HG03575 (cell line): ENCODE measurements at regions not wholly inside any gene's neighbourhood (a gene's known extent, or its start where the extent isn't known, plus 50 kb on each side); places are given as distances from the start of the nearest gene placed in this dataset.

Experiments used
- ATAC-seq: cut with Tn5 transposase; IDR thresholded peaks from one replicate; pipeline ENCODE4 v1.9.1; 2021; ENCODE audit not compliant: unreplicated experiment, insufficient number of reproducible peaks, low FRiP score; ENCODE audit errors: extremely low read depth

DNA sequence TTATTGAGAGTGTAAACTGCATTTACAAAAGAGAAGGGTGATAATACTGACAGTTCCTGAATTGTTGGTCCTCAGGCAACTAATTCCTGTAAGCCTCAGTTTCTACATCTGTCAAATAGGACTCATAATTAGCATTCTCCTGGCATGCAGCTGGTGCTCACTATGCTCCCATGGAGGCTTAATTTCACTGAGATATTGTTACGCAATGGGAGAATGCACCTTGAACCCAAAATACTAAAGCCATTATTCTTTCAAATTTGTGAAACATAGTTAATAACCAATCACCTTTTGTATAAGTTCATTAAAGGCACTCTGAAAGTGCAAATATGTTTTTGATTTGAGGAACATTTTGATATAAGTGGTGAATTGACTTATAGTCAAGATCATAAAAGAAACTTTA lies 985.5 kb downstream of the CDH11 start:
- ATAC-seq = no peak

DNA sequence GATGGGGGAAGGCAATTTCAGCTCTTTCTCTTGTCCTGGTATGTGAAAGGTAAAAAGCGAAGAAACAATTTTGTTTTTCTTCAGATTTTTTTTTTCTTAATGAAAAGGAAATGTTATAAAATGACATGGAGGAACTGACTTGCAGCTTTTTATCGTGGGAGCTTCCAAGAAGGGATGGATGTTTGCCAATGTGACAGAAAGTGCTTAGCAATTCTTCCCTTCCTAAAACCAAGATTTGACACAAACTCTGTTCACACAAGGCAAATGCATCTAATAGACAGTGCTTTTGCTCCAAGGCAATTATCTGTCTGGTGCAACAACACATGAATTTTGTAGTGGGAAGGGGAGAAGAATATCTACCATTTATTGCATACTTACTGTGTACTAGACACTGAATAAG lies 988.5 kb downstream of the CDH11 start:
- ATAC-seq = no peak

DNA sequence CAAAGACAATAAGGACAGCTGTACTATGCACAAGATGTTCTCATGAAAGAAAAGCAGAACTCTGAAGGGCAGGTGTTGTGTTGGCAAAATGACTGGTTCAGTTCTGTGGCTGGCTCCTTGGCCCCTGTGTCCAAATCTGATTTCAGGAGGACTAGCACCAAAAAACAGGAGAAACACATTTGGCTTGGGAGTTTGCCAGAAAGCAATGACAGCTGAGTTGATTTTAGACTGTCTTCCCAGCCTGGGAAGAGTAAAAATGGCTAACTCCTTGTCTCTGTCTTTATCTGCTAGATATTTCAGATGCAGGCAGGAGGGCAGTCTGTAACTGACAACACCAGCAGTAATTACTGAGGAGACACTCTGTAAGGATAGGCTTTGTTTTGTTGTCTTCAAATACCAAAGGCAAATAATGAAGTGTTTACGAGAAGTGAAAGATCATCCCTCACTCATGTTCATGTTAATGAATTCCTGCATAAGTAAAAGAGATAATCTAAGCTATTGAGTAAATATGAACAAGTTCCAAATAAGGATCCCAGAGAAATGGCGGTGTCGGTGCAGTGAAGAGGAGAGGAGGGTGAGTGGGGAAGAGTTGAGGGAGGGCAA lies 989.0 kb downstream of the CDH11 start:
- ATAC-seq = no peak

DNA sequence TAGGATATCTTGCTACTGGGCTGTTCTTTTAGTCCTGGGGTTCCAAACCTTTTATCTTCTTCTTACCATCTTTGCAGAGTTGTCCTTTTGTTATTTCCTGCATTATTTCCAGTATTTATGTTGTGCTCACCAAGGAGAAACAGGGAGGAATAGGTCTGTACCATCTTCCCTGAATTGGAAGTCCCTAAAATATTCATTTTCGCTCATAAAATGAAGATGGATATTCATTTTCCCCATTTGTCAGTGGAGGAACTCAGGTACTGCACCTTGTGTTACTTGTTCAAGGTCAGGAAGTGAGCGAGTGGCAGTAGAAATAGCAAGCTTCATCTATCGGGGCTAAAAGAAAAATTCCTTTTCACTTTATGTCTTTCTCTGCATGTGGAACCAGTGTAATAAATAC lies 989.7 kb downstream of the CDH11 start:
- ATAC-seq = no peak

DNA sequence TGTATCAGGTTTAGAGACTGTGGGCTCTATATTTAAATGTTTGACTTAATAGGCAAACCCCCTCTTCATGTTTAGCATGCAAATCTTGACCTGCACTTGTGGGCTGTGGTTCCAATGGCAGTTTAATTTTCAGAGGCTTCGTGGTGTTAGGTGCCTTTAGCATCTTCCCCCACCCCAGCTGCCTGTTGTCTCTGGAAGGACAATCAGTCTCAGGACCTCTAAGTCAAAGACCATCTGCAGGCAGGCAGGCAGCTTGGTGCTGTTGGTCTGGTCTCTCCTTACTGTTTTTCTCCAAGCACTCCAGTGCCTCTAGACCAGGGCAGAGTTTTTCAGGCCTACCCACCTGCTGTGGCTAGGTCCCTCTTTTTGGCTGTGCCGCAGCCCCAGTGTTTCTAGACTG lies 990.4 kb downstream of the CDH11 start:
- no peak for ATAC-seq

DNA sequence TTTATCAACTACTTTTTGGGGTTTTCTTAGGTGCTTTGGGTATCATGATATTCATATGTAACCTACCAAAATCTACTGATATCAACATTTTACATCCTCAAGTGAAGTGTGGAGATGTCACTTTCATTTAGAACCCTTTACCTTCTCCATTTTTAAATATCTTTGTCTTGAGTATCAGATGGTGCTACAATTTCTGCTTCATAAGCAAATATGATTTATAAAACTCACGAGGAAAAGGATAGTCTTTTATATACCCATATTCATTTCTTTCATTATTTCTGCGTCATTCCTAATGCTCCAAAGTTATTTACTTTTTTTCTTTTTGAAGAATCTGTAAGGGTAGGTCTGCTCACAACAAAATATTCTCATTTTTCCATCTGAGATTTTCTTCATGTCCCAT lies 991.7 kb downstream of the CDH11 start:
- no peak for ATAC-seq

DNA sequence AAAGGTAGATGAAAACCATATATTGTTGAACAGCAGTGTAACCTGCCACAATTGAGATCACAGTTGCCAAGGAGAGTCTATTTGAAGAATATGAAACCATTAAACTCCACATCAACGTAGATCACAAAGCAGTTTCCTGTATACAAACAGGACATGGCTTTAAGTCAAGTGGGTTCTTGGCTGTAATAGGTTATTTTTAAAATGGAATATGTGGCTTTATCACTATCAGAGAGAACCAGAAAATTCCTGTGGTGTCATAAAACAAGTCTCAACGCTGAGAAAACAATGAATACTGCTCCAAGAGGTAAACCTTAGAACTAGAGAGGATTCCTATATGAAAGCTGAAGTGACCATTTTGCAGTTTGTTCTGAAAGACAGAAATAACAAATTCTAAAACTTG lies 999.7 kb downstream of the CDH11 start:
- no peak for ATAC-seq

DNA sequence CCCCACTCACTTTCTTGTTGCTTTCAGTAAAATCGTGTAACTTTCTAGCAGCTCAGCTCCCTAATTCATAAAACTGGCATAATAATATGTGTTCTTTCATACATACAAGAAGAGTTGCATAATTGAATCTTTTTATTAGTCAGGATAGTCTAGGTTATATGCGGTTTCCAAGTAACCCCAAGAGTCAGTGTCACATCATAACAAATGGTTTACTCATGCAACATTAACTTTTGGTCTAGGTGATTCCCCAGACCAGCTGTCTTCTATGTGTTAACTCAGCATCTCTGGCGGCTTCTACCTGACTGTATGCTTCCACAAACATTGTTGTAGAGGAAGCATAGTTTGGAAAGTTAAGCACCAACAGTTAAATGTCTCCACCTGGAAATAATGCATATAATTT lies 1000.4 kb downstream of the CDH11 start:
- no peak for ATAC-seq

DNA sequence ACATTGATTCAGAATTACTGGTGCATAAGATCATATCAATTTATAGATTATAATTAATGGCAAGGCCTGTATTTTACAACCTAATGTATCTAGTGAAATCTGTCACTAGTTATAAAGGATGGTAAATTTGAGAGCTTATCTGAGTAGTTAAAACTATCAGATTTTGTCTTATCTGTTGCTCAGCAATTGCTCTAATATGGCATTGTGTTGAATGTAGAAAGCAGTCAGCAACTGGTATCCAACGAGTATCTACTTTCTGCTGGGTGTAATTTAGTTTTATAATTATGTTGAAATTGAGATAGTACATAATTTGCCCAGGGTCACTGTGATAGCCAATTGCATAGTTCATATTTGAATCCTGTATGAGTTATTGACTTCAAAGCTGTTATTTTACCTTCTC lies 1005.7 kb downstream of the CDH11 start:
- ATAC-seq = no peak

DNA sequence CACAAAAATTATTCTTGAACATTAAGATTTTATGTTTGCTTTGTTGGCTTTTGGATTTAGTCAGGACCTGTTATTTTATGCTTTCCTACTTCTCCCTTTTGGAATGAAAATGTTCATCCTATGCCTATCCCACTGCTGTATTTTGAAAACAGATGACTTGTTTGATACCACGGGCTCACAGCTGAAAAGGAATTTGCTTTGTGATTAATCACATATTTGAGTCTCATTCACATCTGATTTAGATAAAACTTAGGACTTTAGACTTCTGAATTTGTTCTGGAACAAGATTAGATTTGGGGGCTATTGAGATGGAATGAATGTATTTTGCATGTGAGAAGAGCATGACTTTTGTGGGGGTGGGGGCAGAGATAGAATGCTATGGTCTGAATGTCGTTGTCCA lies 1012.6 kb downstream of the CDH11 start:
- no peak for ATAC-seq

DNA sequence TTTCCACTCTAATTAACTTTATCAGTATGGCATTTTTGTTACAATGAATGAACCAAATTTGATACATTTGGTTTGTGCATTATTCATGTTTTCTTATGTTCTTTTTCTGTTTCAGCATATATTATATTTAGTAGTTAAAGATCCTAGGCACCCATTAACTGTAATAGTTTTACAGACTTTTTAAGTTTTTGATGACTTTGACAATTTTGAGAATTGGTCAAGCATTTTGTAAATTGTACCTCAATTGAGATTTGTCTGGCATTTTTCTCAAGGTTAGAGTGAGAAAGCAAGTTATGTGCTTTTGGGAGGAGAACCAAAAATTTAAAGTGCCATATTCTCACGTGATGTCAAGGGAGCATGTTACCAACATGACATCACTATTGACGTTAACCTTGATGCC lies 1019.2 kb downstream of the CDH11 start:
- no peak for ATAC-seq

DNA sequence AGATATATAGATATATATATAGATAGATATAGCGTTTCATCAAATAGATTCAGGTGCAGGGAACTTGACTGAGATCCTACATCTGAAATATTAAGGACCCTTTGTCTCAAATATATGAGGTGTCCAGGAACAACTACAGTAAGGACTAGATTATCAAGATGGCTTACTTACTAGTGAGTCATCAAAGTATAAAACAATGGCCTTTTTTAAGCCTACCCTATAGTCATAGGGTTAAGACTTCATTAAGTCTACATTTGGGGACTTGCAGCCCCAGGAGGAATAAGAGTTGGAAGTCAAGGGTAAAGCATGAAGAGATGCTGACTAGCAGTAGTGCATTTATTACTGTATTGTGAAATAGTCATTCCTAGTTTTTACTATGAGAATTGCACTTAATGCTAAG lies 1023.4 kb downstream of the CDH11 start:
- no peak for ATAC-seq

DNA sequence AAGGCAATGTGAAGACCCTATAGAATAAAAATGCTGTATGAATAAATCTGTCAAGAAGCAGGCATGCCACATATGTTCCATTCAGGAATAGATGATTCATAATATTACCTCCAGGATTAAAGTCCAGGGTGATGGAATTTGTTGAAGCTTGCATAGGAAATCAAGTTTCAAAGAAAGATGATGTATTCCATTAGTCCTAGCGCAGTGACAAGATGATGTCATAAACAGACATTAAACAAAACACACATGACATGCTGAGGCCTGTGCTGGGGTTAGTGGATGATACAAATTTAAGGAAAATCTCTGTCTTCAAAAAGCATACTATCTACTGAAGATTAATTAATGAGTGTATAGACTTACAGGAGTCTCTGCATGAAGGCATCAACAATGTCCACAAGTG lies 1025.2 kb downstream of the CDH11 start:
- ATAC-seq = no peak

DNA sequence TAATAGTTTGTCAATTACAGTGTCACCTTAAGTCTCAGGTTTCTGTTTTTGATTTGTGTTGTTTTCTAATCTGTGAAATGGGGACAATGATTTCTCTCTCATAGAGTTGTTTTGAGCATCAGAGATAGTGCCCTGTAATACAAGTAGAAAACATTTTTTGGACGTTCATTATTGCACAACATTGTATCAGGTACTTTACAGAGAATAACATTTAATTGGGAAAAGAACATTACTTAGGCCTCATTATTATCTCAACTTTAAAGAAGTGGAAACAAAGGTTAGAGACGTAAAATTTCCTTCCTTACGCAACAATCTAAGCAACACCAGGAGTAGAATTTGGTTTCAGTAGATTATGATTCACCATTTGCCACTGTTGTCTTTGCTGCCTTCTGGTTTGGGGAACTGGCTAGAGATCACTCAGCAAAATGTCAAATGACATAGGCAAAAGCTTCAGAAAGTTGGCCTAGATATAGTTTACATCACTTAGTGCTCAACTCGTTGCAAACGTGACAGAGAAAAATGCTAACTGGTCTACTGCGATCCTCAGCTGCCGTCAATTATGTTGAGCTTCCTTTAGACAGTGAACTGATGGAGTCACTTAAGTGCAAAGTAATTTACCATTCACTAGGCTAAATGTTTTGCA lies 1026.8 kb downstream of the CDH11 start:
- no peak for ATAC-seq

DNA sequence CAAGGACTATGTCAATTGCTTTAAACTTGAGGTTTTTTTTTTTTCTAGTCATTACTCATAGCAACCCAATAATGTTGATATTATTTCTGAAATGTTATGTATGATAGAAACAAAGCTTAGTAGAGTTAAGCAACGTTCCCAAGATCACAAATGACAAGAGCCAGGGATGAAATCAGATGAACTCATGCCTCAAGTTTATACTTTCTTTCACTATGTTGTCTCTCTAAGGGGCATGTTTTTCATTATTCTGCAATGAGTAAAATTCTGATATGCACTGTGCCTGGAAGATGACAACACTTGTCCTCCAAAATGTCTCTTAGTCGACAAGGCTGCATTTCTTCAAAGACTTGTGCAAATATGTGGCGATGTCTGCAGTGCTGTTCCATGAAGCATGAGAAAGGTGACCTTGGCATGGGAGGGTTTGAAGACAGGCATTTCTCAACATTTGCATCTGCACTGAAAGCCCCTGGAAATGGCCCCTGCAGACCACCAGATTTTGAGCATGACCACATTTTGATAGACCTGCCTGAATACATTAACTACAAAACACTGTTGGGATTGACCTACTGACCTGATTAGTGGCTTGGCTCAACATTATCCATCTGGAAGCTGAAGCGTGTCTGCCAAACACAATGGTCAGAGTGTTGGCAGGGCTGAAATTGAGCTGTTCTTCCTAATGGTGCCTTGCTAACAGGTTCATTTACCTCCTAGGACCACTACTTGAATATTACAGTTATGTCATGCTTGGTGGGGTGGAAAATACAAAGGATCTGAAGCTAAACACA lies 1027.5 kb downstream of the CDH11 start:
- ATAC-seq = no peak

DNA sequence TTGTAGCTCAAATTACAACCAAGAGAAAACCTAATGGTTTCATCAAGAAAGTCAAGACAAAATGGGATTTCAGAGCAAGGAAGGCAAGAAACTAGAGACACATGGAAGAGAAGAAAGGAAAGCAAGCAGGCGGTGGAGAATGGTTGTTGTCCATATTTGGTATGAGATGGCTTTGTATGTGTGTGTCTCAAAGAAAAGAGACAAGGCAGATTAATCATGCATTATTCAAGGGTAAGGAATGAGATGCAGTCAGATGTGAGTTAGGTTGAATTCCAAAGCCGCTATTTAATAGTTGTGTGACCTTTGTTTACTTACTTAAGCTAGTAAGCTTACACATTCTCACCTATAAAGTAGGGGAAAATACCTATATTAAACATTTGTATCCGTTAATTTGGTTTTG lies 1029.6 kb downstream of the CDH11 start:
- no peak for ATAC-seq

DNA sequence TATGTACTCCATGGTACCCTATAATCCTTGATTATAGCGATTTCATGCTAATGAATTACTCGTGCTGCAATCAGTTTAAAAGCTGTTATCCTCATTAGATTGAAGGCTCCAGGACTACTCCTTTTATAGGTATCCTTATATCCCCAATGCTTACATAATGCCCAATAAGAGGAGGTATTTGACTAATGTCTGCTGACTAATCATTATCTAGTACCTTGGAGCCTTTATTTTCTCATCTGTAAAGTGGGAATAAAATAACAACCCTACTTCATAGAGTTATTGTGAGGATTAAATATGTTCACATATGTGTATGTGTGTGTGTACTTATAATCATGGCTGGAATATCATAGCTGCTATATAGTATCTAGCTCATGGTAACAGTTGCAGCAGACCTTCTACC lies 1031.5 kb downstream of the CDH11 start:
- no peak for ATAC-seq

DNA sequence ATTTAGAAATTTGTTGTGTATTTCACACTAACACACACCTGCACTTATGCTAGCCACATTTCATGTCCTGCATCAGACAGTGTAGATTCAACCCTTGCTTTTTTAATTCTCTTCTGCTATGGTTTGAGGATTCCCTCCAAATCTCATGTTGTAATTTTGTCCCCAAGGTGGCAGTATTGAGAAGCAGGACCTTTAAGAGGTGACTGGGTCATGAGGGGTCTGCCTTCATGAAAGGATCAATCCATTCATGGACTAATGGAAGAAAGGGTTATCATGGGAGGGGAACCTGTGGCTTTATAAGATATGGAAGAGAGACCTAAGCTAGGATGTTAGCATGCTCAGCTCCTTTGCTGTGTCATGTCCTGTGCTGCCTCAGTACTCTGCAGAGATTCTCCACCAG lies 1032.2 kb downstream of the CDH11 start:
- ATAC-seq = no peak

DNA sequence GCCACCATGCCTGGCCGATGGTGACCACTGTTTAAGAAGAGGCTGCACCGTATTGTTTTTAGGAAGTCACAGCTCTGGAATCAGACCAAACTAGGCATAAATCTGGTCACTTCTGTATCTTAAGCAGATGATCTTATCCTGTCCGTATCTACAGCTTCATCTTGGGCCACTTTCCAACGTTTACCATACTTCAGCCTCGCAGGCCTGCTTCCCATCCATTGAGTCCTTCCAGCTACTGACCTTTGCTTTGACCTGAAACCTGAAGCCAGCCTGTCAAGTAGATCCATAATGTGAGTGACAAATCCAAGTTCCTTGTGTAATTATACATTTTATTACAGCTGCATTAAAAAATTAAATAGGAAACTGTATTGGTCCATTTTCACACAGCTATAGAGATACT lies 1033.0 kb downstream of the CDH11 start:
- ATAC-seq = no peak

DNA sequence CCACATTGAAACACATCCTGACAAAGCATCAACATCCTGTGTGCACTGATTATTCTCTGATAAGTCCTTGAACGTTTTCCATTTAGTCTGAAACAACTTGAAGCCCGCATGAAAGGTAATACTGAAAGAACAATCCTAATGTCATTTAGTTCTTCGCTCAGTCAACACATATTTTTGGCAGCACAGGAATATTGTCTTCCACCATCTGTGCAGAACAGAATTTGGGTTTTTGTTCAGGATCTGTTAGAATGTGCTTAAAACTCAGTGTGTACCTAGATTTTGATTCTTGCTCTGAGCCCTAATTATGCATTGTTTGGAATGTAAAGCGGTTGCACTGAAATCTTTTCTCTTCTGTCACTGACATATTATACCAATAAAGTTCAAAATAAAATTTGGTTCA lies 1036.6 kb downstream of the CDH11 start:
- no peak for ATAC-seq

DNA sequence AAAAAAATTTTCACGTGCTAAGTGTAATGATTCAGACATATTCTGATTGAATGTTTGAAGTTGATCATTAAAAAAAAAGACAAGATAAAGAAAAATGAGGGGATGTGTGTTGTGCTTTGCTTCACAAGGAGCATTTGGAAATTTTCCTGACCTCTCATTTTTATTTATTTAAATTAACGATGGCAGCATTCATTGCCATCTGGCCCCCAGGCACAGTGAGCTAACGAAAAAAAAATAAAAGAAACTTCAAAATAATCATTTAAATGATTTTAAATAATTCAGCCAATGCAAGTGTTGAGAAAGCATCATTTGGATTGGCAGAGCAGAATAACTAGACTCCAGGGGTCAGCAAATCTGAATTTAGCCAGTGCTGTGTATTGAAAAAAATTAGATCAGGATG lies 1037.2 kb downstream of the CDH11 start:
- no peak for ATAC-seq
